B cell (primary cell): ENCODE measurements at regions not wholly inside any gene's neighbourhood (a gene's known extent, or its start where the extent isn't known, plus 50 kb on each side); places are given as distances from the start of the nearest gene placed in this dataset.

Experiments
- EZH2 ChIP-seq: IDR thresholded peaks from 2 replicates; pipeline ENCODE4 v1.6.1; 2012; ENCODE audit warnings: borderline replicate concordance, low read depth, mild to moderate bottlenecking, moderate library complexity, low read length; ENCODE audit not compliant: insufficient read depth, poor library complexity, severe bottlenecking
- TF ChIP-seq, protein P1 (sequence below): fragments of 200-600 bp; IDR thresholded peaks from one replicate; pipeline ENCODE4 v1.8.0; 2022; ENCODE audit warnings: antibody characterized with exemption, mild to moderate bottlenecking

DNA sequence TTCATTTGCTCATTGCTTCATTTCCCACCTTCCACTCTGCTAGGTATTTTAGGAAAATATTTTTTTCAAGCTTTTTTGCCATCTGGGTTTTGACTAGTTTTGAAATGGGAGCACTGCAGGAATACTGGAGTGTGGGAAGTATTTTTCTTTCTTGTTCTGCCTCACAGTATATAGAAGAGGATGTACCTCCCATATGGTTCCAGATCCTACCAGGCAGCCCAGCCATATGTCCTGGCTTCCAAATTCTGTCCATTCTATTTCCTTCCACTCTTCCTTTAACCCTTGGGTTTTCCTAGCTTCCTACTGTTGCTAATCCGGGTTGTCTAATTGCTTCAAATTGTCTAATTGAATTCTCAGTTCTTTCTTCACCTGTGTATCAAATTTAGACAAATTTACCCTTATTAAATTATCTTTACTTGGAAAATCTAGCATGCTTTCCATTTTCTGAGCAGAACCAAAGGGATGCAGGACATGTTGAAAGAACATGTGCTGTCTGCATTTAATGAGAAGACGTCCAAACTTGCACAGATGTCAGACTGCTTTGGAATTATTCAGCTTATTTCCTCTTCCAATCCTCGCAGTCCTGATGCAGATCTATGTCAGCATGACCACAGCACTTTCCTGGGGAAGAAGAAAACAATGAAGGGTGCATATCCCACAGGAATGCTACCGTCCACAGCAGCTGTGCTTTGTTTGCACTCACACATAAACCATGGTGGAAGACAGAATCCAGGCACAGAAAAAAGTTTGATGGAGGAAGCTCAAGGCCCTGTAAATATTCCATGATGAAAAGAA lies 1273.9 kb upstream of the MAP3K7 start:
- TF ChIP-seq, protein P1, sequence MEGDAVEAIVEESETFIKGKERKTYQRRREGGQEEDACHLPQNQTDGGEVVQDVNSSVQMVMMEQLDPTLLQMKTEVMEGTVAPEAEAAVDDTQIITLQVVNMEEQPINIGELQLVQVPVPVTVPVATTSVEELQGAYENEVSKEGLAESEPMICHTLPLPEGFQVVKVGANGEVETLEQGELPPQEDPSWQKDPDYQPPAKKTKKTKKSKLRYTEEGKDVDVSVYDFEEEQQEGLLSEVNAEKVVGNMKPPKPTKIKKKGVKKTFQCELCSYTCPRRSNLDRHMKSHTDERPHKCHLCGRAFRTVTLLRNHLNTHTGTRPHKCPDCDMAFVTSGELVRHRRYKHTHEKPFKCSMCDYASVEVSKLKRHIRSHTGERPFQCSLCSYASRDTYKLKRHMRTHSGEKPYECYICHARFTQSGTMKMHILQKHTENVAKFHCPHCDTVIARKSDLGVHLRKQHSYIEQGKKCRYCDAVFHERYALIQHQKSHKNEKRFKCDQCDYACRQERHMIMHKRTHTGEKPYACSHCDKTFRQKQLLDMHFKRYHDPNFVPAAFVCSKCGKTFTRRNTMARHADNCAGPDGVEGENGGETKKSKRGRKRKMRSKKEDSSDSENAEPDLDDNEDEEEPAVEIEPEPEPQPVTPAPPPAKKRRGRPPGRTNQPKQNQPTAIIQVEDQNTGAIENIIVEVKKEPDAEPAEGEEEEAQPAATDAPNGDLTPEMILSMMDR = no peak
- no peak for TF ChIP-seq EZH2
